ENCODE measurements at regions not wholly inside any gene's neighbourhood (a gene's known extent, or its start where the extent isn't known, plus 50 kb on each side); places are given as distances from the start of the nearest gene placed in this dataset.

DNA sequence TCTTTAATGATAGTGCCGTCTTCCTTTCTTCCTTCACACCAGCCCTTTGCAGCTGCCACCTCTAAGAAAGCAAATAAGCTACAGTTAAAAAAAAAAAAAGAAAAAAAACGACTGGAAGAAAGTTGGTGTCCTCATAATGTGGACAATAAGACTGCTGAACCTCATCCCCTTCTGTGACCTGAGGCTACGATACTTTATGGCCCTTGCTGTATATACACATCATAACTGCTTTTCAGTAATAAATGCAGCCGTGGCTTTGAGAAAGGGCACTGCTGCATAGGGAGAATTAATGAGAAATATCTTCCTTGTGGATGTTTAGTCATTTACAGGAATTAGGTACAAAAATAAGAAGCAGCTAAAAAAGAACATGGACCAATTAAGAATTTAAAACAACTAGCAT lies 333.8 kb upstream of the ADGRL2 start:
- FAIRE-seq: no peak
- no peak for TF ChIP-seq POLR2A (IDR thresholded peaks at IDR 0.05; ENCODE audit: low read depth, low read length)
- DNase-seq (ENCODE audit: insufficient read length, low spot score): no peak

DNA sequence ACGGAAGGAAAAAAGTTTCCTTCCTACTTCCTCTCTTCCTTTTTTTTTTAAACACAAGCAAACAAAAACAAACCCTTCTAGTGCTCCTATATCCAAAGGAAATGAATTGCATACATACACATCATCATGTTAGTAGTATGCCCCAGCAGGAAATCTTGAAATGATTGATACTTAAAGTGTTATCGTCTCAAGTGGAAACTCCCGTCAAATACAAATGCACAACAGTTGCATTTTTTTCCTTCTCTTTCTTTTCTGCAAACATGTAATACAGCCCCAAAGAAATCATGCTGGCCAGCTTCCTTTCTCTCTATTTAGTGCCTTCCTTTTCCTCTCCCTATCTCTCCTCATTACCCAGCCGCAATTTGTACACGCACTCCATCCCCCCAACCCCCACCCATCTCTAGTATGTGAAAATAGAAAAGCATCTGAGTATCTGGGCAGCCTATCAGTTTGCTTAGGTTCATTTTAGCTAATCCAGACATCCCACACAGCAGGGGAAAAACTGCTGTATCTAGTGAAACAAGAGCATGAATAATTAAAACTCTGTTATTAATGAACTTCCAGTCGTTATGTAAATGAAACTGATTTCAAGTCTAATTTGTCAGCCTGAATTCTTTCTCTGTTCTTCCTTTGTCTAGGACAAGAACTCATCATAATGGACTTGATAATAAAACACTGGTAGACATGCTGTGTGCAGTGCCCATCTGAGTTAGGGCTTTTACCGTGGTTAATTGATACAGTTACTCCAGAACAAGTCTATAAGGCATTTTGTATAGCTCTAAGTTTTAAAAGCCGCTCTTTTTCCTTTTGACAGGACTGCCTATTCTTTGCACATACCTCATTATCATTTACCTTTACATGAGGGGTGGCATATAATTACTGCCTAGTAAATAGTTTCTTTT lies 336.5 kb upstream of the ADGRL2 start:
- no peak for FAIRE-seq
- no peak for DNase-seq (ENCODE audit: insufficient read length, low spot score)
- TF ChIP-seq POLR2A (IDR thresholded peaks at IDR 0.05; ENCODE audit: low read depth, low read length): no peak

DNA sequence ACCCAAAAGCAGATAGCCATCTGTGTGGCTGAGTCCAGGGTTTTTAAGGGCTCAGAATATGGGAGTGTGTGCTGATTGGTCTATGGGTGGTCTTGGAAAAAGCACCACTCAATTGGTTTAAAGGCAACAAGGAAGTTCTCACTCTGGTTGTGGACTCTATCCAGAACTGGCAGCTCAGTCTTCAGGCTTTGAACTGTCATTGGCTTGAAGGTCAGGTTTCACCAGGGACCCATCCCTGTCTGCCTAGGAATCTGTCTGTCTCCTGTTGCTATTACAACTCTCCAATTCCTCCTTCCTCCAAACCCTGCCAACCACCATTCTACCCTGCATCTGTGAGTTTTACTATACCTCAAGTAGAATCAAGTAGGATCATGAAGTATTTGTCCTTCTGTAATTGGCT lies 341.7 kb upstream of the ADGRL2 start:
- FAIRE-seq (no peak), DNase-seq (ENCODE audit: insufficient read length, low spot score) (no peak)
- TF ChIP-seq POLR2A (IDR thresholded peaks at IDR 0.05; ENCODE audit: low read depth, low read length): no peak

DNA sequence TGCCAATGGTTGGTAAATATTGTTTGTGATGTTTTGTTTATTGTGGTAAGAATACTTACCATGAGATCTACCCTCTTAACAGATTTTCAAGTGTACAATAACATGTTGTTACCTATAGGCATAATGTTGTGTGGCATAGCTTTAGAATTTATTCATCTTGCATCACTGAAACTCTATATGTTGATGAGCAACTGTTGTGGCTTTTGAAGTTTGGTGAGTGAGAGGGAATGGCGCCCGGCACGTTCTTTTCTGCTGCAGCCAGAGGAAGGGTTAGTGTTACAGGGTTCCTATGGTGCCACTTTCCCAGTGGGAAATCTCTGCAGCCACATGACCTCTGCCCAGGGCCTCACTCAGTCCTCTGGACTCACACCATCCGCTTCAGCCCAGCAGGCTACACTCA lies 342.5 kb upstream of the ADGRL2 start:
- DNase-seq (ENCODE audit: insufficient read length, low spot score) (no peak), FAIRE-seq (no peak)
- no peak for TF ChIP-seq POLR2A (IDR thresholded peaks at IDR 0.05; ENCODE audit: low read depth, low read length)

DNA sequence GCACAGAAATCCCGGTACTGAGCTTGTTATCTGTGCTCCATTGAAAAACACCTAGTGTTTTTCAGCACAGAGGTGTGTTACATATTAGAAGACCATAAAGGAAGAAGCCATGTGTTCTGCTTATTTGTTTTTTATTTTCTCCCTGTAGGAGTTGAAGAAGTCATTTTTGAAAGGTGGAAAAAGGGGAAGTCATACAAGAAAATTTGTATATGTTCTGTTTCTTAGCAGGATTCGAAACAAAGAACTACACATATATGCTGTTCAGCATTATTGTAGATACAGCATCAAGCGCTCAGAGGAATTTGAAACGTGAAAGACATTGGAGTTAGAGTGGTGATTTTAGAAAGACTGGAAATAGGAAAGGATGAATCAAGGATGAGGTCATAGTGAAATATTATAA lies 345.3 kb upstream of the ADGRL2 start:
- TF ChIP-seq POLR2A (IDR thresholded peaks at IDR 0.05; ENCODE audit: low read depth, low read length): no peak
- DNase-seq (ENCODE audit: insufficient read length, low spot score) (no peak), FAIRE-seq (no peak)

DNA sequence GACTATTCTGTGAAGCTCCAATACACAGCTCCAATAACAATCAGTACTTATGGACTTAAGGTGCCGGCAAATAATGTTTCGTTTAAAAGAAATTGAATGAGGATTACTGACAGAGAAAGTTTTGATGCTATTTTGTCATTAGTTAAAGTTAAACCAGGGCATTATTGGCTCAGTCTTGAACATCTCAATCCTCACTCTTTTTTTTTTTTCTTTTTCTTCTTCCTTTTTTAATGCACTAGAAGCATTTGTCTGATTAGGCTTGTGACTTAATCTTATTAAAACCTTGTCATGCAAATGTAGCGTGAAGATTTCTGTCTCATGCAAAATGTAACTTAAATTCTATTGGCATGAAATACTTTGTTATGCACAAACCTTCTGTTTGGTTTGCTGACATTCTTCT lies 346.8 kb upstream of the ADGRL2 start:
- FAIRE-seq: no peak
- DNase-seq (ENCODE audit: insufficient read length, low spot score): no peak
- no peak for TF ChIP-seq POLR2A (IDR thresholded peaks at IDR 0.05; ENCODE audit: low read depth, low read length)

DNA sequence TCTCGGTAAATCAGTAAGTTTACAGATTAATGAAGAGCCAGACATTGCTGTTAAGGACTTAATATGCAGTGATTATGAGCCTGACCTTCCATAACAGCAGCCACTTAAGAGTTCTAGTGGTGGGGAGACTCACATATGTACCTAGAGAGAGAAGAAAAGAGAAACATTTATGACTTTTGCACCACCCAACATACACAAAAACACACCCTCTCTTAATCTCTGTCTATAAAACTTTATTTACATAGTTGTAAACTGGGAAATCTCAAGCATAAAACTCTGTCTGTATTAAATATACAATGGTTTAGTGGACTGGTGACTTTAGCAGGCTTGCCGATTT lies 347.4 kb upstream of the ADGRL2 start:
- FAIRE-seq (no peak), DNase-seq (ENCODE audit: insufficient read length, low spot score) (no peak)
- TF ChIP-seq POLR2A (IDR thresholded peaks at IDR 0.05; ENCODE audit: low read depth, low read length): no peak

DNA sequence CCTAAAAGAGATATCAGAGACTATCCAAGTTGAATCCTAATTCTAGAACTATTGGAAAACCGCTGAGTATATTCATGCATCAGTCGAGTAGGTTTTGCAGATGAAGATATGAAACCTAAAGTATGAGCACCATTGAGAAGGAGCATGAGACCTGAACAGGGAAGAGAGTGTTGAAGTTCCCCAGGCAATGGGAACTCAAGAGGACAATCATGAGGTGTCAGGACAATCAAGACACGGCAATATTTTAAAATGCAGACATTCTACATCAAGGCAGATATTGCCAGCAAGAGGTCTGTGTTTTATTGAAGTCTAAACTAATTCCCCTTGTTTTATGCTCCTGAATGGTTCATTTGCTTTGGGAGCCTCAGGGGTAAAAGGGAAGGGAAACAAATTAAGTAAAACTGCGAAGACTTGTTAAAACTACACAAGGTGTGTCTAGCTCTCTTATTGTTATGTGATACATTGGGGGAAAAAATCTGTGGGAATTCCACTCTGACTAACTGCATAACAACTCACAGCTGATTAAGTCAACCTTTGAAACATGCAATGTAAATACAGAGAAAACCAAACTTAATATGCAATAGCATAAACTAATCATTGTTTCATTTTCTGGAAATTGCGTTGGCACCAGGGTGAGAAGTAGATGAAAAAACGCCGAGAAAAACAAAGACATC lies 347.9 kb upstream of the ADGRL2 start:
- no peak for FAIRE-seq
- TF ChIP-seq POLR2A (IDR thresholded peaks at IDR 0.05; ENCODE audit: low read depth, low read length): no peak
- no peak for DNase-seq (ENCODE audit: insufficient read length, low spot score)

DNA sequence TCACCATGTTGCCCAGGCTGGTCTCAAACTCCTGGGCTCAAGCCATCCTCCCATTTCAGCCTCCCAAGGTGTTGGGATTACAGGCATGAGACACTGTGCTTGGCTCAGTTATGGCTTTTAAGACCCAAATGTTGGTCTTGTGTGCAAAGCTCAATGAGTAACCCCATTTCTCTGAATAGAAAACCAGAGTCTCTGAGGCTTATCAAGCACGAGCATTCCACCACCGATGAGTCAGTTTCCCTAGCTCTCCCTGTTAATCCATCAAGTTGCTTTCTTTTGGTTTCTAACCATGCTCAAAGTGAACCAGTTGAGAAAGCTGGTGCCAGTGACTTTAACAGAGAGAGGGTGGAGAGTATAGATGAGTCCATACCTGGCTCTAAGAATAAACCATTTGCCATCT lies 350.9 kb upstream of the ADGRL2 start:
- TF ChIP-seq POLR2A (IDR thresholded peaks at IDR 0.05; ENCODE audit: low read depth, low read length): no peak
- FAIRE-seq (no peak), DNase-seq (ENCODE audit: insufficient read length, low spot score) (no peak)

DNA sequence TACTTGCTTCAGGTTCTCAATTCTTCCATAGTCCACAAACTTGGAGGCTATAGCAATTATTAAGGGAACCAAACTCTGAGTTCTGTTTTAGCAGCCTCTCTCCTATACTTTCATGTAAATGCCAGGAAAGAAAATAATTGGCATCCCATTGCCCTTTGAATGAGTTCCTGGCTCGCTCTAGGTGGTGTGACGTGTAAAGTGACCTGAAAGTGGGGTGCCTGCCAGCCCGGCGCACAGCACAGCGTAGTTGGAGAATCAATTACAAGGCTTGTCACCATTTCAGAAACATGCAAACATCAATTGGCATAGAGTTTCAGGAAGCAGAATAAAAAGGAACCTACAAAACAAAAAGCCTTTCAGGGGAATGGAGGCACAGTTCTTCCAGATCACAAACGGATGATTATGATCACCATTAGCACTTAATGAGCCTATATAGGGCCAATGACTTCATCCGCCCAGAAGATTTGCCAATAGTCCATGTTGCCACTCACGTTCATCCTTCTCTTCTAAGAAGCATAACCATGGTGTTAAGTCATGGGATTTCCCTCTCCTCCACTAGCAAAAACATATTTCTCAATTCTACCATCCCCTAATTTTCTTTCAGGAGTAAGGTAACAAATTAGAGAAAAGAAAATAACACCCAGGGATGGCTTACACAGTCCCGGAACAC lies 354.6 kb upstream of the ADGRL2 start:
- FAIRE-seq (no peak), DNase-seq (ENCODE audit: insufficient read length, low spot score) (no peak)
- no peak for TF ChIP-seq POLR2A (IDR thresholded peaks at IDR 0.05; ENCODE audit: low read depth, low read length)

DNA sequence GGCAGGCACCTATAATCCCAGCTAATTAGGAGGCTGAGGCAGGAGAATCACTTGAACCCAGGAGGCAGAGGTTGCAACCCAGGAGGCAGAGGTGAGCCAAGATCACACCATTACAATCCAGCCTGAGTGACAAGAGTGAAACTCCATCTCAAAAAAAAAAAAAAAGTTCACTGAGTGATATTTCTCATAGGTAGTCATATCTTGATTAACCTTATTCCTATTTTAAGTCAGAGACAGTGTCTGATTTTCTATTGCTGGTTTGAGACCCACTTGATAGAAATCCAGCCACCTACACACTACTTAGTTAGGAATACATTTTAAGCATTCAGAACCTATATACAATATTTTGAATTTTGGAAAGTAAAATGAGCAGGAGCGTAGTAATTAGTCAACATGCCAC lies 357.4 kb upstream of the ADGRL2 start:
- TF ChIP-seq POLR2A (IDR thresholded peaks at IDR 0.05; ENCODE audit: low read depth, low read length): no peak
- FAIRE-seq: no peak

DNA sequence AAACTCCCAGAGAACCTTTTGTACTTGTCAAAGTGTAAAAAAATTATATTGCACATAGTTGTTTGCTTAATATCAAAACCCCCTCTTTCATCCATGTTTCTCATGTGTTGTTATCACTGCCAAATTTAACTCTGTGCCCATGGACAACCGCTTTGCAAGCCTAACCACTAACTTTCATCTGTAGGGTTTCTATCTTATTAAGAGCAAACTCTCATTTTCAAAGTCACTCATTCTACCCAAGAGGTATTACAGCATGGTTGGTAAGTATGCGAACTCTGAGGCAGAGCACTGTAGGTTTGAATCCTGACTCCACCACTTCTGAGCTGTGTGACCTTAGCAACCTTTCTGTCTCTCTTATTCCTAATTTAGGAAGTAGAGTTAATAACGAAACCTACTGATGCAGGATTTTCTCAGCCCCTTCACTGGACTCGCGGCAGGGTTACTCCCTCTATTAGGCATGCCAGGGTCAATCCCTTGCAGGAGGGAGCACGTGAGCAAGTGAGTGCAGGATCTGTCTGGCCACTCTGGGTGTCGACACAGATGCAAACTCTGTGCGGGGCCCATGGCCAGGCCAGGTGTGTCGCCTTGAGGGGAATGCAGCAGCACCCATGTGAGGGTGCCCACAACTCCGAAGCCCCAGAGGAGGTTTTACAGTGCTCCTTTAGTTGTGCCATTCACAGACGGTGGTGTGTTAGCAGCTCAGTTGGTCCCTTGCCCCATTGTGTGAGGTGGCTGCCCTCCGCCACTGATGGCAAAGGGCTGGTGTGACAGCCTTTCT lies 361.5 kb upstream of the ADGRL2 start:
- DNase-seq (ENCODE audit: insufficient read length, low spot score) (no peak), FAIRE-seq (no peak)
- TF ChIP-seq POLR2A (IDR thresholded peaks at IDR 0.05; ENCODE audit: low read depth, low read length): no peak

More for the DNA sequence above, 357.4 kb upstream of the ADGRL2 start:
- no peak for DNase-seq (ENCODE audit: insufficient read length, low spot score)

DNA sequence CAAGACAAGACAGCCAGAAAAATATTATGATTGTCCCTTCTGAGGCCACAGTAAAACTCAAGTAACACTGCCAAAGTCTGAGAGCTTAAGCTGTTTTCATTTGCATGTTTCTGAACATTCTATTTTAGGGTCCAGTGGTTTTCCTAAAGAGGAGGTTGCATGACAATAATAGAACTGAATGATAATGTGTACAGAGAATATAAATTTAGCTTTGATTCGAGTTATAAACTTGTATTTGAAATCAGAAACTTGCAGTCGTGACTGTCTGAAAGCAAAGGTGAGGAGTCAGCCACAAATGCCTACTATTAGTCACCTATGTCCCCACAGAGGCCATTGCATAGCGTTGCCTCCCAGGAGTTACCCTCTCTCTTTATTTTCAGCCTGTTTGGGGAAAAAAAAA lies 363.1 kb upstream of the ADGRL2 start:
- no peak for TF ChIP-seq POLR2A (IDR thresholded peaks at IDR 0.05; ENCODE audit: low read depth, low read length)
- DNase-seq (ENCODE audit: insufficient read length, low spot score) (no peak), FAIRE-seq (no peak)

DNA sequence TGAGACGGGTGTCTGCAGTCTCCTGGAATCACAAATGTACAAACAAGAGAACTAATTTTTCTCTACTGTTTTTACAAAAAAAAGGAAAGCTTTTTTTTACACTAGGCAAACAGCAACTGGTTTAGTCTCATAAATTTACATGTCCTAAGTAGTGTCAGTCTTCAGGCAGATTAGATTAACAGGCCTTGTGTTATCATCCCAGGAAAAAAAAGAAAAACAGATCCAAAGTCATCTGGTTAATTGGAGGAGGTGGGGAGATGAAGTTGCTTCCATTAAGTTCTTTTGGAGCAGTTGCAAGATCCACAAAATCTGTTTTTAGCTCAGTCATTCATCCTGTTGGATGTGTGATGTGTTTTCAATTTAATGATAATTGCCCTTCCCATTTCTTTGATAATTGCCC lies 363.5 kb upstream of the ADGRL2 start:
- no peak for DNase-seq (ENCODE audit: insufficient read length, low spot score)
- TF ChIP-seq POLR2A (IDR thresholded peaks at IDR 0.05; ENCODE audit: low read depth, low read length): no peak
- FAIRE-seq: no peak
